IPS-15b (cell line): ENCODE measurements at regions not wholly inside any gene's neighbourhood (a gene's known extent, or its start where the extent isn't known, plus 50 kb on each side); places are given as distances from the start of the nearest gene placed in this dataset.
"Not testable (repeated sequence)": the region's sequence is repeated elsewhere in the genome, so short reads cannot be mapped to it uniquely, and the experiment has no call there.

Experiments
- H3K27me3 ChIP-seq: one replicate; pipeline ENCODE4 v1.6.1; 2013; ENCODE audit warnings: low read length; ENCODE audit not compliant: control insufficient read depth, insufficient read depth
- H3K36me3 ChIP-seq: one replicate; pipeline ENCODE4 v1.6.1; 2013; ENCODE audit warnings: low read length; ENCODE audit not compliant: control insufficient read depth, insufficient read depth
- H3K4me1 ChIP-seq: one replicate; pipeline ENCODE4 v1.6.1; 2013; ENCODE audit warnings: mild to moderate bottlenecking, low read length; ENCODE audit not compliant: control insufficient read depth, insufficient read depth
- H3K4me3 ChIP-seq: one replicate; pipeline ENCODE4 v1.5.1; 2013; ENCODE audit warnings: low read depth, low read length
- H3K9ac ChIP-seq: one replicate; pipeline ENCODE4 v1.6.1; 2013; ENCODE audit warnings: low read depth, mild to moderate bottlenecking, low read length
- H3K9me3 ChIP-seq: one replicate; pipeline ENCODE4 v1.6.1; 2013; ENCODE audit warnings: mild to moderate bottlenecking, low read length; ENCODE audit not compliant: control insufficient read depth, insufficient read depth

DNA sequence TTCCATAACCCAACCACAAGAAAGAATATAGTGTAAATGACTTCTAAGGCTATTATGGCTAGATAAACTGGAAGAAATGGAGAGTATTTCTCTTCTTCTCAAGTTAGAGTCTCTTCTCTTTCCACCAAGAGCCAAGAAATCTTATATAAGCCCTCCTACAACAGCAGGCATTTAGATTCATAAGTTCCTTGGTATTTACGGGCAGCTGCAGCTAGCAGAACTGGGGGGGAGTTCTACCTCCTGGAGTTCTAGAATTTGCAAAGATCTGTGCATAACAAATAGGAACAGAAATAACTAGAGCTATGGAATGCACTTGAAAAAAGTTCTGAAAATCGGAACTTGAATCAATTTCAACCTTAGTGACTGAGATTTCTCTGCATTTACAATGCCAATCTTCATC lies 715.2 kb upstream of the GRM3 start:
- H3K4me3 ChIP-seq: no peak overlapping the region

GRCh38 chr7:85927226-85927625 lies 716.5 kb upstream of the GRM3 start:
- no peaks in the 10 kb centered on the region for H3K27me3 ChIP-seq
- no peak overlapping the region for H3K4me3 ChIP-seq

More for the DNA sequence above, 715.2 kb upstream of the GRM3 start:
- no peaks in the 10 kb centered on the region for H3K9me3 ChIP-seq
- no peak overlapping the region for H3K9ac ChIP-seq
- H3K4me1 ChIP-seq: peaks cover 7% of the 10 kb centered on the region
- no peaks in the 10 kb centered on the region for H3K27me3 ChIP-seq
- H3K36me3 ChIP-seq: no peaks in the 10 kb centered on the region

GRCh38 chr7:85924062-85924461 lies 719.6 kb upstream of the GRM3 start:
- Histone ChIP-seq H3K9ac (no peak overlapping the region), H3K27me3 (no peaks in the 10 kb centered on the region), H3K36me3 (no peaks in the 10 kb centered on the region), H3K4me3 (no peak overlapping the region), H3K9me3 (no peaks in the 10 kb centered on the region), H3K4me1 (peaks cover 7% of the 10 kb centered on the region)

More at GRCh38 chr7:85927226-85927625, 716.5 kb upstream of the GRM3 start:
- no peak overlapping the region for H3K9ac ChIP-seq
- H3K36me3 ChIP-seq: no peaks in the 10 kb centered on the region
- H3K9me3 ChIP-seq: no peaks in the 10 kb centered on the region
- H3K4me1 ChIP-seq: peaks cover 7% of the 10 kb centered on the region

DNA sequence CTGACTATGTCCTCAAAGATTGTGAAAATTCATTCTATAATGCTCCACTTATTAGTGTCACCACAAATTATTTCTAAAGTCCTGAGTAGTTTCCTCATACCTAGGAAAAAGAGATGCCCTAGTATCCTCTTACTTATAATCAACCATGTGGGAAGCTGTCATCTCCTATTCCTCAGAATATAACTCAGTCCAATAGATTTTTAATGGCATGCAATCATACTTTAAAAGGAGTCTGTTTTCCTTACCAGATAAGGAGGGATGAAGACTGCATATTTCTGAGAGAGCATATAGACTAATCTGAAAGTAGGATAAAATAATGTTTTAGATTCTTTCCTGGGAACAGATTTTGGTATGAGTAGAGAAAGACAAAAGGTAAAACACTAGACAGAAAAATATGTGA lies 727.7 kb upstream of the GRM3 start:
- H3K9ac ChIP-seq: no peak overlapping the region
- no peaks in the 10 kb centered on the region for H3K36me3 ChIP-seq
- H3K4me3 ChIP-seq: no peak overlapping the region
- H3K9me3 ChIP-seq: no peaks in the 10 kb centered on the region
- H3K27me3 ChIP-seq: no peaks in the 10 kb centered on the region
- H3K4me1 ChIP-seq: peaks cover 3% of the 10 kb centered on the region

GRCh38 chr7:85914437-85914836 lies 727.6 kb upstream of the SEMA3D start:
- H3K4me3 ChIP-seq: no peak overlapping the region
- no peaks in the 10 kb centered on the region for H3K27me3 ChIP-seq
- no peaks in the 10 kb centered on the region for H3K4me1 ChIP-seq
- no peak overlapping the region for H3K9ac ChIP-seq
- no peaks in the 10 kb centered on the region for H3K9me3 ChIP-seq
- no peaks in the 10 kb centered on the region for H3K36me3 ChIP-seq

GRCh38 chr7:85908051-85908450 lies 721.2 kb upstream of the SEMA3D start:
- H3K27me3 ChIP-seq: no peaks in the 10 kb centered on the region
- no peak overlapping the region for H3K9ac ChIP-seq
- no peaks in the 10 kb centered on the region for H3K36me3 ChIP-seq
- no peaks in the 10 kb centered on the region for H3K4me1 ChIP-seq
- H3K9me3 ChIP-seq: no peaks in the 10 kb centered on the region
- no peak overlapping the region for H3K4me3 ChIP-seq

GRCh38 chr7:85897967-85898366 lies 711.1 kb upstream of the SEMA3D start:
- H3K36me3 ChIP-seq: no peaks in the 10 kb centered on the region
- no peaks in the 10 kb centered on the region for H3K4me1 ChIP-seq
- H3K4me3 ChIP-seq: no peak overlapping the region
- no peaks in the 10 kb centered on the region for H3K9me3 ChIP-seq
- no peak overlapping the region for H3K9ac ChIP-seq
- no peaks in the 10 kb centered on the region for H3K27me3 ChIP-seq

DNA sequence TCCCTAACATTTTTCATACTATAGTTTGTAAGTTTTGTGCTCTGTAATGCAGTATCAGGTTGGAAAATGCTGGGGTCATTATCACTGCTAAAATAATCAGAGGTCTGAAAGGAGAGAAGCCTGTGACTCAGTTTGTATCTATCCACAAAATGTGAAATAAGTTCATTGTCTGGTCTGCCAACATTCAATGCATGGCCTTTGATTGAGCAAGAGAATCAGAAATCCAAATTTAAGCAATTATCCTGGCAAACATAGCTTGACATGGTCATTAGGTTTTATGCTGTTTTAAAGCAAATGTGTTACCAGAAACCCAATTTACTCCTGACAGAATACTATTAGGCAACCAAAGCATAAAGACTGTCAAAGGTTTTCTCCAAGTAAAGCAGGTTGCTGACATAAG lies 709.7 kb upstream of the SEMA3D start:
- Histone ChIP-seq H3K9ac (no peak overlapping the region), H3K4me3 (no peak overlapping the region), H3K27me3 (no peaks in the 10 kb centered on the region), H3K36me3 (no peaks in the 10 kb centered on the region), H3K9me3 (no peaks in the 10 kb centered on the region), H3K4me1 (no peaks in the 10 kb centered on the region)

DNA sequence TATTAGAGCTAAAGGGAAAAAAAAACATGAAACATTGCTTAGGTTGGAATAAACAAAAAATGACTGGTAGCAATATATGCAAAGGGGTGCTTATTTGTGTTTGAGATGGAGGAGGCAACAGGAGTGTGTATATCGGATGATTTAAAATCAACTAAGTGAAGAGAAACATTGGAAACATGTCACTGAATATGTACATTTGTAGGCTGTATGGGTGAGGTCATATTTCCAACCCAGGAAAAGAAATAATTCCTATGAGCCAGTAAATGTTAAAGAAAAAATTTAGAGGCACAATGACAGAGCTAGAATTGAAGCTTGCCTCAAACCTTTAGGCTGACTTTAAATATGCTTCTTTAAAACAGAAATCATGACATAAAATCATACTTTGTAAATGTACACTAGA lies 709.0 kb upstream of the SEMA3D start:
- no peaks in the 10 kb centered on the region for H3K9me3 ChIP-seq
- no peak overlapping the region for H3K9ac ChIP-seq
- H3K27me3 ChIP-seq: no peaks in the 10 kb centered on the region
- no peaks in the 10 kb centered on the region for H3K4me1 ChIP-seq
- no peak overlapping the region for H3K4me3 ChIP-seq
- no peaks in the 10 kb centered on the region for H3K36me3 ChIP-seq

- H3K27me3 ChIP-seq, H3K4me3 ChIP-seq, H3K4me1 ChIP-seq: not testable (repeated sequence)
Measured at GRCh38 chr7:85891900-85892299, 705.0 kb upstream of the SEMA3D start.

DNA sequence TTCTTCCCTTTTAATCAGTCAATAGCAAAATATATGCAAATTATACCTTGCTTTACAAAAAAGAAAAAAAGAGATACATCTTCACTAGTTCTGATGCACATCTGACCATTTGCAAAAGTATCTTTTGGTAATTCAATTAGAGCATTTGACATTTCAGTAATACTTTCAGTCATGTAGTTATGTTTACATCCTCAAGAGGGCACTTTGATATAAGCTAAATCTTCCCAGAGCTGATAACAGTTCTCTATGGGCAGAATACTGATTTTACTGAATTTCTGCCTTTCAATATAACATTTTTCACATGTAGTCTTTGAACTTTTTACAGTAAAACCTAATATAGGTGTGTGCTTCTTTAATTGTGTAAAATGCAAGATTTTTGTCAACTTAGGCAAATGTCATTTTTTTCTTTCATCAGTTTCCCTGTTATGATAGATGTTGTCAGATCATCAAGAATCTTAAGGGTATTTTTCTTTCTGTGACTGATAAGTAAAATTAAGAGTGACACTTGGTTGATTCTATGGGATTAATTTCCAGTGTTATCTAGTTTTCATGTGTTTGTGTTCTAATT lies 703.5 kb upstream of the SEMA3D start:
- Histone ChIP-seq H3K27me3 (no peaks in the 10 kb centered on the region), H3K4me1 (no peaks in the 10 kb centered on the region), H3K36me3 (no peaks in the 10 kb centered on the region), H3K9ac (no peak overlapping the region), H3K4me3 (no peak overlapping the region), H3K9me3 (no peaks in the 10 kb centered on the region)

More at GRCh38 chr7:85891900-85892299, 705.0 kb upstream of the SEMA3D start:
- H3K9me3 ChIP-seq, H3K36me3 ChIP-seq, H3K9ac ChIP-seq: not testable (repeated sequence)

DNA sequence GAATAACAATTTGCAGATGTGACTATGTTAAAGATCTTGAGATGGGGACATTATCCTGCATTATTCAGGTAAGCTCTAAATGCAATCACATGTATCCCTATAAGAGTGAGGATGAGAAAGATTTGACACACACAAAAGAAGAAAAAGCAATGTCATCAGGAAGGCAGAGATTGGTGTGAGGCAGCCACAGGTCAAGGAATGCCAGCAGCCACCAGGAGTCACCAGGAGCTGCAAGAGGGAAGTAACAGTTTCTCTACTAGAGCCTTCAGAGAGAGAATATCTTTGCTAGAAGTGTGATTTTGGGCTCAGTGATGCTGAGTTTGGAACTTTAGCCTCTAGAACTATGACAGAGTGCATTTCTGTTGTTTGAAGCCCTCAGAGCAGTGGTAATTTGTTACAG lies 700.3 kb upstream of the SEMA3D start:
- H3K9ac ChIP-seq: no peak overlapping the region
- H3K4me1 ChIP-seq: peaks cover 3% of the 10 kb centered on the region
- H3K4me3 ChIP-seq: no peak overlapping the region
- no peaks in the 10 kb centered on the region for H3K9me3 ChIP-seq
- no peaks in the 10 kb centered on the region for H3K27me3 ChIP-seq
- H3K36me3 ChIP-seq: no peaks in the 10 kb centered on the region
